CD4-positive, alpha-beta T cell (primary cell): ENCODE measurements at regions not wholly inside any gene's neighbourhood (a gene's known extent, or its start where the extent isn't known, plus 50 kb on each side); places are given as distances from the start of the nearest gene placed in this dataset.

ENCODE experiments used
- ATAC-seq: fragments of 200-7000 bp; cut with Tn5 transposase; one replicate; pipeline ENCODE4 v1.10.0; 2022; ENCODE audit warnings: mild to moderate bottlenecking; ENCODE audit not compliant: poor library complexity
- CTCF ChIA-PET: fragments of 350-600 bp; sonication (Branson Sonifier 250); formaldehyde crosslinking; loops from one replicate; lab custom pipeline; 2021; ENCODE audit warnings: antibody characterized with exemption, inconsistent platforms; lab: Charles Lee
- POLR2A ChIA-PET: fragments of 350-600 bp; sonication (Branson Sonifier 250); formaldehyde crosslinking; loops from one replicate; lab custom pipeline; 2021; ENCODE audit warnings: antibody characterized with exemption, inconsistent platforms; lab: Charles Lee
- DNase-seq, 14 experiments: peaks; one replicate each; pipeline ENCODE4 v3.0.0-alpha.2; 2013 to 2020; ENCODE audit warnings: mixed read lengths in 2 of 14
- H3K27ac ChIP-seq, 2 donors: one replicate each; pipeline versions ENCODE4 v1.5.1 to v1.7.0; 2013; ENCODE audit warnings: low read length in 2 of 2, low read depth in 1 of 2, mild to moderate bottlenecking in 1 of 2
- H3K27me3 ChIP-seq, 2 experiments: 1 replicate in 1 of 2; 2 replicates in 1 of 2; pipeline versions ENCODE4 v1.6.1 to v1.7.0; 2013; ENCODE audit warnings: low read length in 2 of 2, control low read depth in 1 of 2, mild to moderate bottlenecking in 1 of 2, moderate library complexity in 1 of 2; ENCODE audit not compliant: insufficient read depth in 2 of 2, control insufficient read depth in 1 of 2
- H3K36me3 ChIP-seq: one replicate; pipeline ENCODE4 v1.6.1; 2013; ENCODE audit warnings: low read length, control low read depth; ENCODE audit not compliant: insufficient read depth
- H3K4me1 ChIP-seq: one replicate; pipeline ENCODE4 v1.6.1; 2013; ENCODE audit warnings: low read length, control low read depth; ENCODE audit not compliant: insufficient read depth
- H3K4me3 ChIP-seq: one replicate; pipeline ENCODE4 v1.5.1; 2013; ENCODE audit warnings: mild to moderate bottlenecking, low read length, moderate library complexity
- H3K9me3 ChIP-seq, 2 experiments: 1 replicate in 1 of 2; 2 replicates in 1 of 2; pipeline versions ENCODE4 v1.6.1 to v1.7.0; 2013; ENCODE audit warnings: low read length in 2 of 2, mild to moderate bottlenecking in 2 of 2, control low read depth in 1 of 2, moderate library complexity in 1 of 2; ENCODE audit not compliant: control insufficient read depth in 1 of 2, insufficient read depth in 1 of 2
- H3K27ac Mint-ChIP-seq: one replicate; pipeline ENCODE4 v1.8.0; 2020; ENCODE audit warnings: mixed read lengths
- H3K27me3 Mint-ChIP-seq: one replicate; pipeline ENCODE4 v1.8.0; 2021; ENCODE audit warnings: mixed read lengths
- H3K36me3 Mint-ChIP-seq: one replicate; pipeline ENCODE4 v1.8.0; 2021; ENCODE audit warnings: low read depth, mixed read lengths
- H3K4me1 Mint-ChIP-seq: one replicate; pipeline ENCODE4 v1.8.0; 2021; ENCODE audit warnings: low read depth, mixed read lengths
- H3K4me3 Mint-ChIP-seq: one replicate; pipeline ENCODE4 v1.8.0; 2020; ENCODE audit warnings: mild to moderate bottlenecking, mixed read lengths
- H3K9me3 Mint-ChIP-seq: one replicate; pipeline ENCODE4 v1.8.0; 2020; ENCODE audit warnings: mixed read lengths
- intact Hi-C, 2 experiments: fragments of 100-400 bp; cut with DNase I in 1 of 2; cut with micrococcal nuclease in 1 of 2; formaldehyde crosslinking; loops; one replicate each; pipeline versions ENCODE4 v1.15.1 to v1.9.0; 2023 to 2025; cut with DNase I, micrococcal nuclease
- TF ChIP-seq, protein P1 (sequence below): fragments of 200-600 bp; IDR thresholded peaks from one replicate; pipeline ENCODE4 v1.8.0; 2022; ENCODE audit warnings: antibody characterized with exemption, mild to moderate bottlenecking

DNA sequence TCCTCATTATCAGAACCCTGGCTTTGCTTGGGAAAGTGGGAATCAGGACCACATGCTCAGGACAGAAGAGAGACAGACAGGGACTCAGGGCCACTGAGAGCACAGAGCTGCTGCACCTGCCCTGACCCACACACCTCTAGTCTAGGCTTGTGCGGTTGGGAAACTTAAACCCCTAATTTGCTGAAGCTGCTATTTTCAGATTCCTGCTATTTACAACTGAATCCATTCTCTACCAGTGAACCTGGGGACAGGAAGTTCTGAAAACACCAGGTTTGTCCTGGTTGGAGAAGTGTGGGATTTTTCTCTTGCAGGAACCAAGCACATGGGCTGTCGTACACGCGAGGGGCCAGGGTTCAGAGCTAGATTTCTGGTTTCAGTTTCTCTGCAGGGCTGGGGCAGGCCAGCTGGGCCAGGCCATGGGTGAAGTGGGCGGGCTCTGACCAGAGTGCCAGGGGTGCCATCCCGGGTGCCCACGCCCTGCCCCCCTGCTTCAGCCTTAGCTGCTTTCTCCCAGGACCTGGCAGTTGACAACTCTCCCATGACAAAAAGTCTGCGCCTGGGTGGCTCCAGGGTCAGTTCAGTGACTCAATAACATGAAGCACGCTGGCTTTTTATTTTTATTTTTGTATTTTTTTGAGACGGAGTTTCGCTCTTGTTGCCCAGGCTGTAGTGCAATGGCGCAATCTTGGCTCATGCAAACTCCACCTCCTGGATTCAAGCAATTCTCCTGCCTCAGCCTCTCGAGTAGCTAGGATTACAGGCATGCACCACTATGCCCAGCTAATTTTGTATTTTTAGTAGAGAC is 51.3 kb upstream of the SLC1A4 start:
- CTCF ChIA-PET, result interaction anchor here (1.5 kb wide), 1 partner anchor 20 kb away, joined by 3 read pairs; no protein-coding TSS in a partner anchor

DNA sequence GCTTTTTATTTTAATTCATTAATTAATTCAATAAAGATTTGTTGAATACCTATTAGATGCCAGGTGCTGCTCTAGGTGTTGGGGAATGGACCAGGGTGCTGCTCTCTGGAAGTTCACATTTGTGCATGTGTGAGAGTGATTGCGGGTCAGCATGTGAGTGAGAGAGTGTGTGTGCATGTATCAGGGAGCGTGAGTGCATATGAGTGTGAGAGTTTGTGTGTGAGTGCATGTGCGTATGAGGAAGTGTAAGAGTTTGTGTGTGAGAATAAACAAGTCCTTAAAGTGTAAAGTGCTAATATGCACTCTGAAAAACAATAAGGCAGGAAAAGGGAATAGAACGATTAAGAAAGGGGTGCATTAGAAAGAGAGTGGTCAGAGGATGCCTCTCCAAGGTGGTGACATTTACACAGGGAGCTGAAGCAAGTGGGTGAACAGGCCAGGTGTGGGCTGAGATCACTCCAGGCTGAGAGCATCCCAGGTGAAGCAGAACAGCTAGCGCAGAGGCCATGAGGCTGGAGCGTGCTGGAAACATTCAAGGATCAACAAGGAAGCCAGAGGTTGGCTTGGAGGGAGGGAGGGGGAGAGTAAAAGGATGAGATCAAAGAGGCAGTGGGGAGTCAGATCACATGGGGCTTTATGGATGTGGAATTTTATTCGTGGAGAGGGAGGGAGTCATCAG is 50.5 kb upstream of the SLC1A4 start:
- no peaks in the 10 kb centered on the region for H3K36me3 ChIP-seq
- Mint-ChIP-seq H3K27me3 (no peaks in the 10 kb centered on the region), H3K4me1 (peaks cover 9% of the 10 kb centered on the region), H3K9me3 (no peaks in the 10 kb centered on the region), H3K27ac (no peak overlapping the region), H3K36me3 (no peaks in the 10 kb centered on the region), H3K4me3 (no peak overlapping the region)
- H3K9me3 ChIP-seq, result no peaks in the 10 kb centered on the region
- CTCF ChIA-PET, result interaction anchor here (1.5 kb wide), 1 partner anchor 21 kb away, joined by 3 read pairs; no protein-coding TSS in a partner anchor
- H3K4me3 ChIP-seq, result no peak overlapping the region
- peaks cover 15% of the 10 kb centered on the region for H3K4me1 ChIP-seq
- TF ChIP-seq, protein P1, sequence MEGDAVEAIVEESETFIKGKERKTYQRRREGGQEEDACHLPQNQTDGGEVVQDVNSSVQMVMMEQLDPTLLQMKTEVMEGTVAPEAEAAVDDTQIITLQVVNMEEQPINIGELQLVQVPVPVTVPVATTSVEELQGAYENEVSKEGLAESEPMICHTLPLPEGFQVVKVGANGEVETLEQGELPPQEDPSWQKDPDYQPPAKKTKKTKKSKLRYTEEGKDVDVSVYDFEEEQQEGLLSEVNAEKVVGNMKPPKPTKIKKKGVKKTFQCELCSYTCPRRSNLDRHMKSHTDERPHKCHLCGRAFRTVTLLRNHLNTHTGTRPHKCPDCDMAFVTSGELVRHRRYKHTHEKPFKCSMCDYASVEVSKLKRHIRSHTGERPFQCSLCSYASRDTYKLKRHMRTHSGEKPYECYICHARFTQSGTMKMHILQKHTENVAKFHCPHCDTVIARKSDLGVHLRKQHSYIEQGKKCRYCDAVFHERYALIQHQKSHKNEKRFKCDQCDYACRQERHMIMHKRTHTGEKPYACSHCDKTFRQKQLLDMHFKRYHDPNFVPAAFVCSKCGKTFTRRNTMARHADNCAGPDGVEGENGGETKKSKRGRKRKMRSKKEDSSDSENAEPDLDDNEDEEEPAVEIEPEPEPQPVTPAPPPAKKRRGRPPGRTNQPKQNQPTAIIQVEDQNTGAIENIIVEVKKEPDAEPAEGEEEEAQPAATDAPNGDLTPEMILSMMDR, result no peak
- H3K27ac ChIP-seq, result no peak overlapping the region
- no peak for DNase-seq
- intact Hi-C loops, result no loop called here
- POLR2A ChIA-PET, result no interaction called here
- ATAC-seq, result no peak
- no peaks in the 10 kb centered on the region for H3K27me3 ChIP-seq

More for the DNA sequence above, 51.3 kb upstream of the SLC1A4 start:
- TF ChIP-seq, protein P1, result no peak
- no peak overlapping the region for H3K27ac Mint-ChIP-seq
- peaks cover 9% of the 10 kb centered on the region for H3K4me1 Mint-ChIP-seq
- POLR2A ChIA-PET, result no interaction called here
- DNase-seq (no peak), ATAC-seq (no peak)
- no peaks in the 10 kb centered on the region for H3K36me3 Mint-ChIP-seq
- no peak overlapping the region for H3K4me3 Mint-ChIP-seq
- H3K9me3 ChIP-seq, result no peaks in the 10 kb centered on the region
- H3K27me3 ChIP-seq, result no peaks in the 10 kb centered on the region
- no peaks in the 10 kb centered on the region for H3K27me3 Mint-ChIP-seq
- H3K27ac ChIP-seq, result no peak overlapping the region
- H3K4me1 ChIP-seq, result peaks cover 13% of the 10 kb centered on the region
- no peaks in the 10 kb centered on the region for H3K36me3 ChIP-seq
- H3K4me3 ChIP-seq, result no peak overlapping the region
- H3K9me3 Mint-ChIP-seq, result no peaks in the 10 kb centered on the region
- intact Hi-C loops, result no loop called here

DNA sequence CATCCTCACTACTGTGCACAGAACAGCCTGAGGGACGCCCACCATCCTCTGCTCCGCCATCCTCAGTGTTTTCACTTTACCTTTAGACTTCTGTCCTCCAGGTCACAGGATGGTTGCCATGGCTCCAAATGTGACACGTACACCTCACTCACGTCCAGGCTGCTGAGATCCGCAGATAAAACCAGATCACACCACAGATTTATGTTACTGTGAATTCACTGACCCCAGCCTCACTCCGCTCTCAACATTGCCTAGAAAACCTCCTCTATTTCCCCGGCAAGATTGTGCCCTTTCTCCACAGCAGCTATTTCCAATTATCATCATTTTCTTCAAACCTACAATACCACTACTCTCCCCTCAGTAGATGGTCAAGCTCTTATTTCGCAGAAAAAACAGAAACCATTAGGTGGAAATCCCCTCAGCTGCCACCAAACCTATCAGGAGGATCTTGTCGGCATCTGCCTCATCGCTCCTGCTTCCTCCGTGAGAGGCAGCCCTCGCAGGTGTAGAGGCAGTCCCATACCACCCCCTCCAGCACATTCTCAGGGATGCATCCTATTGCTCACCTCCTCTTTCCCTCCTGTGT is 49.8 kb upstream of the SLC1A4 start:
- Mint-ChIP-seq H3K27me3 (no peaks in the 10 kb centered on the region), H3K4me1 (peaks cover 9% of the 10 kb centered on the region), H3K27ac (no peak overlapping the region), H3K36me3 (no peaks in the 10 kb centered on the region), H3K4me3 (no peak overlapping the region), H3K9me3 (no peaks in the 10 kb centered on the region)
- no peaks in the 10 kb centered on the region for H3K9me3 ChIP-seq
- intact Hi-C loops, result no loop called here
- H3K36me3 ChIP-seq, result no peaks in the 10 kb centered on the region
- no peak overlapping the region for H3K4me3 ChIP-seq
- TF ChIP-seq, protein P1, result no peak
- H3K4me1 ChIP-seq, result peaks cover 17% of the 10 kb centered on the region
- ATAC-seq, result no peak
- no peak overlapping the region for H3K27ac ChIP-seq
- ChIA-PET CTCF (no interaction called here), POLR2A (no interaction called here)
- no peaks in the 10 kb centered on the region for H3K27me3 ChIP-seq
- DNase-seq, result peak in 1 of 14 experiments; percentile 29
